MG63 (cell line): ENCODE measurements at regions not wholly inside any gene's neighbourhood (a gene's known extent, or its start where the extent isn't known, plus 50 kb on each side); places are given as distances from the start of the nearest gene placed in this dataset.
"Not testable (repeated sequence)": the region's sequence is repeated elsewhere in the genome, so short reads cannot be mapped to it uniquely, and the experiment has no call there.

Experiments
- DNase-seq: peaks from one replicate; pipeline ENCODE4 v3.0.0-alpha.2; 2020
- H3K27me3 ChIP-seq: fragments of 250-450 bp; sonication (Bioruptor Pico); 2 replicates; pipeline ENCODE4 v1.5.1; 2020; ENCODE audit warnings: mild to moderate bottlenecking, moderate library complexity
- H3K36me3 ChIP-seq: fragments of 250-450 bp; sonication (Bioruptor Pico); 2 replicates; pipeline ENCODE4 v1.5.1; 2020; ENCODE audit warnings: mild to moderate bottlenecking, moderate library complexity
- H3K4me3 ChIP-seq: fragments of 250-450 bp; sonication (Bioruptor Pico); 2 replicates; pipeline ENCODE4 v1.5.1; 2020; ENCODE audit warnings: mild to moderate bottlenecking, moderate library complexity
- H3K9me3 ChIP-seq: fragments of 250-450 bp; sonication (Bioruptor Pico); 2 replicates; pipeline ENCODE4 v1.5.1; 2020; ENCODE audit warnings: mild to moderate bottlenecking, moderate library complexity

DNA sequence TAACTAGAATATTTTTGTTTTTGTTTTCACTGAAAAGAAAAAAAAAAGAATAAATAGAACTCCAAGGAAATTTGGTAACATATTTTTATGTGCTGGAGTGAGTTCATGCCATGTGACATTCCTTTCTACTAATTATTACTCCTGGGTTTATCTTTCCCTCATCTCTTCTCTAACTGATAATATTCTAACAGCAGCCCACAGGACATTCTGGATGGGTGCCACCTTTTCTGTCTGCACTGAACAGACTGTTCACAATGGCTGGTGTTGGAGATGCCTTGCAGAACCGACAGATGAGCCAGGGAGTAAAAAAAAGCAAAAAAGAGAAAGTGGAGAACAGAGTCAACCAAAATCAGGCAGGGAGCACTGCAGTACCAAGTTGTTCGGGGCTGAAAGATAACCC is 151.3 kb downstream of the OR4M2 start:
- Histone ChIP-seq H3K27me3 (no peaks in the 10 kb centered on the region), H3K36me3 (no peaks in the 10 kb centered on the region), H3K4me3 (no peak overlapping the region), H3K9me3 (no peaks in the 10 kb centered on the region)
- no peak for DNase-seq

DNA sequence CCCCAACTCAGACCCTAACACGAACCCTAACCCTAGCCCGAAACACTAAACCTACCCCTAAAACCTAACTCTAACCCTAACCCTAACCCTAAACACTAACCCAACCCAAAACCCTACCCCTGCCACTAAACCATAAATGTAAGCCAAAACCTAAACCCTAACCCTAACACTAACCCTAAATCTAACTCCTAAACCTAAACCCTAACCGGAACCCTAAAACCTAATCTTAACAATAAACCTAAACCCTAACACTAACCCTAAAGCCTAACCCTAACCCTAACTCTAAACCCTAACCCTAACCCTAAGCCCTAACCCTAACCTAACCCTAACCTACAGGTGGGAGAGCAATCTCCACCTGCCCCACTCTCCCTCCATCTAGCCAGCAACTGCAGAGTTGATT is 152.3 kb downstream of the OR4M2 start:
- Histone ChIP-seq H3K27me3 (no peaks in the 10 kb centered on the region), H3K4me3 (no peak overlapping the region), H3K36me3 (no peaks in the 10 kb centered on the region), H3K9me3 (no peaks in the 10 kb centered on the region)
- DNase-seq: no peak

DNA sequence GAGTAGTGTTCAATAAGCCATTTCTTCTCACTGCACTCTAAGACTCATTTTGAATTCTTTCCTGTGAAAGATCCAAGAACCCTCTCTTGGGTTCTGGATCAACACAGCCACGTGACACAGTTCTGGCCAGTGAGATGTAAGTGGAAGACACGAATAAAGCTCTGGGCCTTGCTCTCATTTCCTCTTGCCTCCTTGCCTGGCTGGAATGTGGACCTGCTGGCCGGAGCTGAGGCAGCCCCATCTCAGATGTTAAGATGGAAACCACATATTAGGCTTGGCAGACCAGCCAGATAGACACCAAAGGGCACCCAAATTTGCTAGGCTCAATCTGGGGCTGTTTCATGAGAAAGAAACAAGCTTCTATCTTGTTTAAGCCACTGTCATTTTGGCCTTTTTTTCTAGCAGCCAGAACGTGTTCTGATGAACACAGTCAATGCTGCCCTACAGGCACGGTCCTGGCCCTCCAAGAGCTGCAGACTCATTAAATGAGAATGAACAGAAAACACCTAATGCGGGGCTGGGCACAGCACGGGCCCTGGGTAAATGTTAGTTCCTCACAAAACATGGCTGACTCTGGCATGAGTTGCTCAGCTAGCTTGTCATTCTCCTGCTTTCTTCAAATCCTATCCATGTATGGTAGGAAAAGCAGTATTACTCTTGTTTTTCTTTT is 155.1 kb downstream of the OR4M2 start:
- not testable (repeated sequence) for H3K4me3 ChIP-seq, DNase-seq, H3K36me3 ChIP-seq, H3K9me3 ChIP-seq, H3K27me3 ChIP-seq

DNA sequence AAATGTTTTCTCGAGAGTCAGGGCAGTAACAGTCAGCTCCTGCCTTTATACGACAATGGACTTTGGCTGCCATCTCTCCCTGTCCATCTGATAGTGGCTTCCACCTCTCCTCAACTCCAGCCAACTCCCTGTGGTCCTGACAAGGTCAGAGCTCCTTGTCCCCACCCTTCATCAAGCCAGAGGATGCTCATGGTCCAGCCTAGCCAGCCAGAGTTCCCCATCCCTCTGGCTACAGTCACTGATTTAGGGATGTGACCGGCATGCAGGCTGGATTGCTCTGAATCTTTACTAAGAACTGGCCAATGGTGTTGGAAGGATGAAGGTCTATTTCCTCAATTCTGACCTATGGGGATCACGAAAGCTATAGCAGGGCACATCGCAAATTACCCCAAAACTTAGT is 156.1 kb downstream of the OR4M2 start:
- no peak overlapping the region for H3K4me3 ChIP-seq
- no peaks in the 10 kb centered on the region for H3K9me3 ChIP-seq
- H3K27me3 ChIP-seq: no peaks in the 10 kb centered on the region

DNA sequence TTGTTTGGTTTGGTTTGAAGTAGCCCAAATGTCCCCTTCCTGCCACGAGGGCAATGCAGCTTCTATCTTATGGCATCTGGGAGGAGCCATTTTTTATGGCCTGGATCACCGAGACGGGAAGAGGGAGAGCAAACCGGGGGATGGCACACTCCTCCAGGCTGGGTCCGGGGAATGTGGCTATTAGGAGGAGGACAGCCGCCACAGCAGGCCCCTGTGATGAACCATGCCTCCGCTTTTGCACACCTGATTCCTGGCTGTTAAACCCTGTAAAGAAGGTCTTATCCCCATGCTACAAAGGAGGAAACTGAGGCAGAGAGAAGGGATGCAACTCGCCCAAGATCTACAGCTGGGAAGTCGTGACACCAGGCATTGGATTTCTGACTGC is 157.6 kb downstream of the OR4M2 start:
- H3K4me3 ChIP-seq: no peak overlapping the region
- no peaks in the 10 kb centered on the region for H3K9me3 ChIP-seq
- DNase-seq: no peak
- no peaks in the 10 kb centered on the region for H3K36me3 ChIP-seq
- H3K27me3 ChIP-seq: no peaks in the 10 kb centered on the region

More for the DNA sequence above, 156.1 kb downstream of the OR4M2 start:
- no peak for DNase-seq
- no peaks in the 10 kb centered on the region for H3K36me3 ChIP-seq

DNA sequence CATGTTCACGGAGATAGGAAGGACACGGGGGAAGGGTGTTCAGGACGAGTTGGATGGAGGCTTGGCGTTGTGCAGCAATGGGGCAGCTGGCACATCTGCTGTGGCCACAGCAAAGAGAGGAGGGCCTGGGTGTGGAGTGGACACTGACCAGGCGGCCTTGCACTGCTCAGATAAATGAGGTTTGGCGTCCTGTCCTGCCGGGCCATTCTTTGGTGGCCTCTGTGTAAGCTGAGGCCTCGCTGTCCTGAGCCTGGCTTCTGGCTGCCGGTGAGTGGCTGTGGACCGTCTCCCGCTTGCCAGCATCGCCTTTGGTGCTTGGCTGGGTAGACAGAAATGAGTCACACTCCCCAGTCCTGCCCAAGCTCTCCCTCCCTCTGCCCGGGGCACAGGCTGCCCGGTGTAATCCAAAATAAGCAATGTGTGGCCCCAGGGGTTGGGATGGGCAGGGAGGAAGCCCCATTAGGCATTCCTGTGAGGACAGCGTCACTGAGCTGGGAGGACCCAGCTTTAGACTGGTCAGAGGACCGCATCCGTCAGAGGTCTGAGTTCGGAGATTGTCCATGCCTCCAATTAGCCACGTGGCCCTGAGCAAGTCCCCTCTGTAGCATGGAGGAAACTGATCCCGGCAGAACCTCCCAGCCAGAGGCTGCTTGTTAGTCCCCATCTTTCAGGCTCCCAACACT is 158.1 kb downstream of the OR4M2 start:
- not testable (repeated sequence) for H3K27me3 ChIP-seq, H3K4me3 ChIP-seq, H3K36me3 ChIP-seq, H3K9me3 ChIP-seq
- peak; percentile 98 for DNase-seq

DNA sequence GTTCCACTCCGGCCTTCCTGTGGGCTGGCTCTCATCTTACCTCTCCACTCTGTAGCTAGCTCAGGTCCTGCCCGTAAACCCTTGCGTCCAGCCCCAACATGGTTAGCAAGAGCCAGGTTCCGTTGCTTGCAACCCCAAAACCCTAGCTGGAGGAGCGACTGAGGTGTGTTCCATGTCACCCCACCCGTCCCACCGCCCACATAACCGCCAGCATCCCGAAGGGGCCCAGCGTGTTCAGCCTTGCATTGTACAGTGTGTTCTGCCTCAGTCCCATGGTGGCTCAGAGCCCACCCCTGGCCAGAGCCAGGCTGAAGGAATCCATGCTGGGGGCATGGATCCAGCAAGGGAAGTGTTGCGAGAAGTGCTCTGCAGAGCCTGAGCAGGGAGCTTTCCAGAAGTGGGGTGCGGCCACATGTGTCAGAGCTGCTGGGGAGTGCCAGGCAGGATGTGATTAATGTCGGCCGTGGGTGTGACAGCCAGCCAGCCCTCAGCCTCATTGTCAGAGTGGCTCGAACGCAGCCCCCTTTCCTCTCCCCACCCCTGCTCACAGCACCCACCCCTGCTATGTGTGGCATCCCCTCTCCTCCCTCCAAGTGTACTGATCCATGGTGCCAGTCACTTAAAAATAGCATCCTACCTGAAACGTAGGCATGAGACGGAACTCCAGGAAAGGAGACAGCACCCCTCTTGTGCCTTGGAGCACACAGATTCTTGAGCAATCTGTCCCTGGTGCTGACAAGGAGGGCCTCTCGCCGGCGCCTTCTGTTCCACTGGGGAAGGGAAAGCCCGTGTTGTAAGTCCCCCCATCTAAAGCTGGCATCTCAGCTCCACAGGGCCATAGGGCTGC is 158.9 kb downstream of the OR4M2 start:
- peak; percentile 93 for DNase-seq
- H3K36me3 ChIP-seq, H3K27me3 ChIP-seq, H3K9me3 ChIP-seq, H3K4me3 ChIP-seq: not testable (repeated sequence)

DNA sequence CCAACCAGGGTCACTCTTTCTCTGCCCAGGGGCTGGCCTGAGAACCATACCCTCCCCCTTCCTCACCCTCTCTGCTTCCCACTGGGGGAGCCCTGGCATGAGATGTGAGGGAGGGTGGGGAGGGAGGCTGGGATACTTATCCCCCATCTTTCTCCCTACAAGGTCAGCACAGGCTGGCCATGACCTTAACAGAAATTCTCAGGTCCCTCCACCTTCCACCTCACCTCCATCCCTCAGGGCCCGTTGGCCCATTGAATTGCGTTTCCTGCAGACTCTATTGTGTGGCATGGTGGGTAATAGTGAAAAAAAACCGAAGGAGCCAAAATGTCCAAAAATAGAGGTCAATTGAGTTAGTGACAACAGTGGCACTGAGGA is 159.5 kb downstream of the OR4M2 start:
- DNase-seq: no peak
- Histone ChIP-seq H3K4me3 (no peak overlapping the region), H3K36me3 (no peaks in the 10 kb centered on the region), H3K27me3 (no peaks in the 10 kb centered on the region), H3K9me3 (no peaks in the 10 kb centered on the region)

DNA sequence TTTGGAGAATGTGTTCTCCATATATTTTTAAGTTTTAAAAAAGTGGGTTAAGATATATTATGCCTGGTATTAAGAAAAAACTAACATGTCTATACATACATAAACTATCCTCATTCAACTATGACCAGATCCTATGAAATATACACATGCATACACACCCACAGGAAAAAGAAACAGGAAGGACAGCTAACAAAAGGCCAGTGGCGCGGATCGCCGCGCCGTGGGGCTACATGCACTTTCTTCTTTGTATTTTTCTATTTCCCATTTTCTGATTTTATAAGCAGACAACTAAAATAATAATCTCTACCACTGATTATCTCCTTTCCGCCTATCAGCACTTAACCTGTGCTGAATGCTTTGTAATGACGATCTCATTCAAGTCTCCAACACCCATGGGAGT is 160.1 kb downstream of the OR4M2 start:
- H3K27me3 ChIP-seq: no peaks in the 10 kb centered on the region
- no peak for DNase-seq
- H3K9me3 ChIP-seq: no peaks in the 10 kb centered on the region
- H3K4me3 ChIP-seq: no peak overlapping the region
- H3K36me3 ChIP-seq: no peaks in the 10 kb centered on the region

DNA sequence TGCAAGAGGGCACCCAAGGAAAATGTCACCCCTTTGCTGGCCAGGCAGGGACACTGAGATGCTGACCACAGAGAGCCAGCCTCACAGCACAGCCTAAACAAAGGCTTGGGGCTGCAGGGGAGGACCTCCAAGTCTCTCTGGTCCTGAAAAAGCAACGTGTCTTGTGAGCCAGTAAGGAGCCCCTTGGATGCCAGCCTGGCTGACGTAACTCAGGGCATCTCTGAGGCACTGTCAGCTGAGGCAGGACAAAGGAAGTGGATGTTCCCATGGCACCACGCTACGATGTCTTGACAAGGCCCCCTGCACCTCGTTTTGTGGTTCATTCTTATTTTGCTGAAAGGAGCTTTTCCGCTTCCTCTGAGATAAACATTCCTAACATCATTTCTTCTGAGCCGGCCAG is 160.7 kb downstream of the OR4M2 start:
- no peak for DNase-seq
- H3K27me3 ChIP-seq: no peaks in the 10 kb centered on the region
- no peaks in the 10 kb centered on the region for H3K36me3 ChIP-seq
- no peaks in the 10 kb centered on the region for H3K9me3 ChIP-seq
- H3K4me3 ChIP-seq: no peak overlapping the region

DNA sequence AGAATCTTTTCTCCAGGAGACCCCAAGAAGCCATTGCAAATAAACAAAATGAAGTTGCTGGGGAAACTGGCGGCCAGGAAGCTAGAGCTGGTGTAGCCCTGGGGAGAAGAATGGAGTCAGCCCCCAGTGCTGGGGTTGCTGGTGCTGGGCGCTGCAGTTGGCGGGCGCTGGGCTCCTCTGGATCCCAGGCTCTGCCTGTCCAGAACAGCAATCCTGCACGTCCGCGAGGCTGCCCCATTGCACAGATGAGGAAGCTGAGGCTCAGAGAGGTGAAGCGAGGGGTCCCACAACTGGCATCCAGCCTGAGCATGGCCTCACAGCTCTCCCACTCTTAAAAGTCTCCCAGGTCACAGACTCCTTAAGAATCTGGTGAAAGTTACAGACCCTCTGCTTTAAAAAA is 161.1 kb downstream of the OR4M2 start:
- Histone ChIP-seq H3K4me3 (no peak overlapping the region), H3K36me3 (no peaks in the 10 kb centered on the region), H3K27me3 (no peaks in the 10 kb centered on the region), H3K9me3 (no peaks in the 10 kb centered on the region)
- DNase-seq: no peak

DNA sequence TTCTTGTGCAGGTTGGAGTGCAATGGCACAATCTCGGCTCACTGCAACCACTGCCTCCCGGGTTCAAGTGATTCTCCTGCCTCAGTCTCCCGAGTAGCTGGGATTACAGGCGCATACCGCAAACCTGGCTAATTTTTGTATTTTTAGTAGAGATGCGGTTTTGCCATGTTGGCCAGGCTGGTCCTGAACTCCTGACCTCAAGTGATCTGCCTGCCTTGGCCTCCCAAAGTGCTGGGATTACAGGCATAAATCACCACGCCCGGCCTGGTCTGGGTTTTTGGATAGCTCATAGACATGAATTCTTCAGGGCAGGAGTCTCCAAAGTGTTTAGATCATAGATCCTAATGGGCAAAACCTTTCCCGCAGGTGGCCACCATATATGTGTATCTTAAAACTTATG is 162.0 kb downstream of the OR4M2 start:
- H3K9me3 ChIP-seq, H3K27me3 ChIP-seq, H3K36me3 ChIP-seq, DNase-seq, H3K4me3 ChIP-seq: not testable (repeated sequence)

DNA sequence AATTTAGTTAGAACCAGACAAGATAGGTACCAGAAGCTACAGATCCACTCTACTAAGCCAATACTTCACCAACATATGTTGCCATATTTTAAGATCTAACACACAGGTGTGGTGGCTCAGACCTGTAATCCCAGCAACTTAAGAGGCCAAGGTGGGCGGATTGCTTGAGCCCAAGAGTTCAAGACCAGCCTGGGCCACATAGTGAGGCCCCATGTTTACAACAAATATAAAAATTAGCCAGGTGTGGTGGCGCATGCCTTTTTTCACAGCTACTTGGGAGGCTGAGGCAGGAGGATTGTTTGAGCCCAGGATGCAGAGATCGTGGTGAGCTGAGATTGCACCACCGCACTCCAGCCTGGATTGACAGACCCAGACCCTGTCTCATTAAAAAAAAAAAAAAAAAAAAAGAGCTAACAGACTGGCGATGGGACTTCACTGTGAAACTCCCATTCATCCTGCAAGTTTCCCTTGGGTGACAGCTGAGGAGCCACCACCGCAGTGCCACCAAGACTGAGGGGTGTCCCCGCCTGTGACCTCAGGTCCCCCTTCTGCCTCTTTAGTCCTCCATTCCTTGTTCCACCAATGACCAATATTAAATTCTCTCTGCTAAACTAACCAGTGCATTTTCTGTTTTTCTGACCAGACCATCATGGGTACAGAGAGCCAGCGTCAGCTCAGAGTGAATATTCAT is 163.3 kb downstream of the OR4M2 start:
- H3K4me3 ChIP-seq: no peak overlapping the region
- H3K36me3 ChIP-seq: no peaks in the 10 kb centered on the region
- H3K27me3 ChIP-seq: no peaks in the 10 kb centered on the region
- H3K9me3 ChIP-seq: no peaks in the 10 kb centered on the region; the same call in 1 of the 2 replicates
- no peak for DNase-seq

DNA sequence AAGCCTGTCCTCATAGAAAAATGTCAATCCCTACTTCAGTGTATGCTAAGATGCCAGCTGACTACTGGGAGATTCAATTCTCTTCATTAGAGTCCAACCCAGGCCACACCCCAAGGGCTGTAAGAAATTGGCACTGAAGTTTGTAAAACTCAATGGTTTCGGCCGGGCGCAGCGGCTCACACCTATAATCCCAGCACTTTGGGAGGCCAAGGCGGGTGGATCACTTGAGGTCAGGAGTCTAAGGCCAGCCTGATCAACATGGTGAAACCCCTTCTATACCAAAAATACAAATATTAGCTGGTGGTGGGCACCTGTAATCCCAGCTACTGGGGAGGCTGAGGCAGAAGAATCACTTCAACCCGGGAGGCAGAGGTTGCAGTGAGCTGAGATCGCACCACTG is 169.2 kb downstream of the OR4M2 start:
- H3K9me3 ChIP-seq: not testable (repeated sequence)

DNA sequence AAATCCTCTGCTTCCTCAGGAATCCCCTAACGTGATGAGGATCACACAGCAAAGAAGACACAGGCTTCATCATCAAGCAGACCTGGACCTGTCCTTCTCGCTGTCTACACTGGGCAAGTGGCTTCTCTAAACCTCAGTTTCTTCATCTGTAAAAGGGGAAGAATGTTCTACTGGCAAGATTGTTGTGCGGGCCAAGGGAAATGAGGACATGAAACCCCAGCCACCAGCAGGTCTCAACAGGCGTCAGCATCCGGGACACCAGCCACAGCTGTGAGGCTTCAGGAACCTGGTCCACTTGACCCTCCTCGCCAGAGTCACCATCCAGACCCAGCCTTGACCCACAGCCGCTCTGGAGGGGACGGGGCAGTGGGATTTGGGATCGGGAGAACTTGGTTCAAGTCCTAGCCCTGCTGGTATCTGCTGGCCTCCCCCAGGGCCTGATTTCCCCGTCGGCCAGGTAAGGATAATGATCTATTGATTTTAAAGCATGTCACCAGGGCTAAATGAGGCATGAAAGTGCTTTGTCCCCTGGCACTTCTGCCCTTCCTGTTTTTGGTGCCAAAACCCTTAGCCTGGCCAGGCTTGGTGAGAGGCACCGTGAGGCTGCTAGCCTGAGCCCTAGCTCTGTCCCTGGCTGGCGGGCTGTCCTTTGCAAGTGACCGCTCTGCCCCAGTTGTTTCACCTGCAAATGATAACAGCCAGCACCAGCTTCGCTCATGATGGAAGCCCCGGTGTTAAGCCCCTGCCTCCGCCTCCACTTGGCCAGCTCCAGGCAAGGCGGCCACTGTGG is 170.4 kb downstream of the OR4M2 start:
- H3K27me3 ChIP-seq, H3K9me3 ChIP-seq, DNase-seq, H3K4me3 ChIP-seq, H3K36me3 ChIP-seq: not testable (repeated sequence)

More for the DNA sequence above, 169.2 kb downstream of the OR4M2 start:
- H3K27me3 ChIP-seq, DNase-seq, H3K4me3 ChIP-seq, H3K36me3 ChIP-seq: not testable (repeated sequence)

DNA sequence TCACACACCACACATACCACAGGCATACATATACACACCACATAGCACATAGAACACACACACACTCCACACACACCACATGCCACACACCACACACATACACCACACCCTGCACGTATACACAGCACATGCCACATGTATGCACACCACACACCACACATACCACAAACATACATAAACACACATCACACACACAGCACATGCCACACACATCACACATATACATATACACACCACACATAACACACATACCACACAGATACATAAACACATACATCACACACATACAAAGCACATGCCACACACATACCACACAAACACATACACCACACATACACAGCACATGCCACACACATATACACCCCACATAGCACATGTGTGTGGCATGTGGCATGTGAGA is 171.1 kb downstream of the OR4M2 start:
- H3K9me3 ChIP-seq: no peaks in the 10 kb centered on the region; the same call in 1 of the 2 replicates
- H3K4me3 ChIP-seq: no peak overlapping the region
- DNase-seq: no peak
- H3K27me3 ChIP-seq: no peaks in the 10 kb centered on the region
- no peaks in the 10 kb centered on the region for H3K36me3 ChIP-seq
